HS-27A (cell line): ENCODE measurements at regions not wholly inside any gene's neighbourhood (a gene's known extent, or its start where the extent isn't known, plus 50 kb on each side); places are given as distances from the start of the nearest gene placed in this dataset.
"Not testable (repeated sequence)": the region's sequence is repeated elsewhere in the genome, so short reads cannot be mapped to it uniquely, and the experiment has no call there.

Experiments used
- DNase-seq: peaks from one replicate; pipeline ENCODE4 v3.0.0-alpha.2; 2012; ENCODE audit warnings: low read depth, missing footprints

GRCh38 chr2:128660836-128661235, 342.2 kb upstream of the HS6ST1 start:
- DNase-seq = no peak

- no peak for DNase-seq
Measured at GRCh38 chr2:128661311-128661710, 342.6 kb upstream of the HS6ST1 start.

- DNase-seq = no peak
Measured at GRCh38 chr2:128662051-128662471, 343.4 kb upstream of the HS6ST1 start.

DNA sequence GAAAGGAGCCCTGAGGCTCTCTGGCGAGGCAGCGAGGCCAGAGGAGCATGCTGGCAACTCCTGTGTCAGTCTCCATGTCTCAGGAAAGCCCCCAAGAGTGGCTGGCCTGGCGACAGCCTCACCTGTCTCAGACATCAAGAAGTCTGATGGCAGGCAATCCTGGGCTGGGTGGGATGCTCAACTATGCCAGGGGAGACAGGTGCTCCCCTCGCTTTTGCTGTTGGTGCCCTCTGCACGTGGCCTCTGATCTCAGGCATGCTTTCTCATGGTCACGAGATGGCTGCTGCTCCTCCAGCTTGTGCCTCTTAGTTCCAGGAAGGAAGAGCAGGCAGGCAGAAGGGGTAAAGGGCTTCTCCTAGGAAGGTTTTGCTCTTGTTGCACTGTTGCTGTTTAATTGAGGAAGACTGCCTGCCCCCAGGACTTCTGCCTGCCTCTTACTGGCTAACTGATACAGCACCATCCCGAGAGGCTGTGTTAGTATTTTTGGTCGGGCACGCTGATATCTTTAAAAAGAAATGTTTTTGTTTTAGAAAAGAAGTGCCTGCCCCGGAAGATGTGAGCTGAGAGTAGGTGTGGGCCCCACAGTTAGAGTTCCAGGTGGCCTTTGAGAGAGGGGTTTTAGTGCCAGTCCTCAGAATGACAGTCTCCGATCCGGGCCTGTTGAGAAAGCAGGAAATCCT, 344.8 kb upstream of the HS6ST1 start:
- no peak for DNase-seq

- DNase-seq = no peak
Measured at GRCh38 chr2:128664499-128664971, 345.9 kb upstream of the HS6ST1 start.

- no peak for DNase-seq
Measured at GRCh38 chr2:128665113-128665512, 346.4 kb upstream of the HS6ST1 start.

DNA sequence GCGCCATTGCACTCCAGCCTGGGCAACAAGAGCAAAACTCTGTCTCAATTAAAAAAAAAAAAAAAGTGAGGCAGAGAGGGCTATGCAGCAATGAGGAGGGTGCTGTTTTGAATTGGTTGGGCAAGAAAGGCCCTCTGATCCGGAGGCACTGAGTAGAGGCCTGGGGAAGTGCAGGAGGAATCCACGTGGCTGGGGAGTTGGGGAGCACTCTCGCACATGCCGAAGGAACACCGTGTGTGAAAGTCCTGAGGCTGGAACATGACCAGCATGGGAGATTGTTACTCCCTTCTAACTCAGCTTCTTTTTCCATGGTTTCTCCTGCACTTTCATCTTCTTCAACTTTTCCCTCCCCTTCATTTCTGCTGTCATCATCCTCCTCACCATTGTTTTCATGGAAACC, 347.9 kb upstream of the HS6ST1 start:
- DNase-seq = no peak

GRCh38 chr2:128667391-128667790, 348.7 kb upstream of the HS6ST1 start:
- DNase-seq = no peak

GRCh38 chr2:128668946-128669345, 350.3 kb upstream of the HS6ST1 start:
- no peak for DNase-seq

GRCh38 chr2:128670066-128670465, 351.4 kb upstream of the HS6ST1 start:
- no peak for DNase-seq

GRCh38 chr2:128671981-128672757, 353.5 kb upstream of the HS6ST1 start:
- not testable (repeated sequence) for DNase-seq

- not testable (repeated sequence) for DNase-seq
Measured at GRCh38 chr2:128679680-128680079, 361.0 kb upstream of the HS6ST1 start.

- DNase-seq = no peak
Measured at GRCh38 chr2:128681507-128681906, 362.8 kb upstream of the HS6ST1 start.

GRCh38 chr2:128682266-128682665, 363.6 kb upstream of the HS6ST1 start:
- no peak for DNase-seq

GRCh38 chr2:128682729-128683284, 364.1 kb upstream of the HS6ST1 start:
- DNase-seq = no peak

GRCh38 chr2:128684523-128684922, 365.9 kb upstream of the HS6ST1 start:
- no peak for DNase-seq

GRCh38 chr2:128685841-128686496, 367.3 kb upstream of the HS6ST1 start:
- no peak for DNase-seq

GRCh38 chr2:128686497-128686859, 367.8 kb upstream of the HS6ST1 start:
- DNase-seq = no peak

DNA sequence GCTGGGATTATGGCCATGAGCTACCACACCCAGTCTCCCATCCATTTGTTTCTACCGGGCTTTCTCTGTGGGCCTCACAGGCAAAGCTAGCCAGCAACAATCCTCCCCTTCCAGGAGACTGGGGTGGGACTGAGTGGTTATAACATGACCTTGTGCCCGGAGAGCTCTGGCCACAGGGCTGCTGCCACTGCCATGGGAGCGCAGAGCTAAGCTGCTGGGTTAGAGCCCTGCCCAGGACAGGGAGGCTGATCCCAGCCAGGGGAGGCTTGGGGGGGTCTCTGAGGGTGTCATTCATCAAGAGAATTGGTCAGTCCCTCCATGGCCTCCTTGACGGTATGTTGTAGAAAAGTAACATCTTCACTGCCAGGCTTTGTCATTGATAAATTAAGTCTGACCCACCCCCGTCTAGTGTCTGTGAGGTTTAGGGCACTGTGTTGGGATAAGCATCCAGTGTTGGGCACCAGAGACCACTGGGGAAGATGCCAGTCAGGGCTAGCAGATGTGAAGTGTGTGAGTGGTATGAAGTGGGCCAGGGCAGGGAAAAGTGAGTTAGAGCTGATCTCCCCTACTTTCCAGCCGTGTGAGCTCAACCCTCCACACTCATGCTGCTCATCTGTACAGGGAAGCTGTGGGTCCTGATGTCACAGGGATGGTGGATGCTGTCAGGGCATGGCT, 368.4 kb upstream of the HS6ST1 start:
- no peak for DNase-seq

- no peak for DNase-seq
Measured at GRCh38 chr2:128687565-128687964, 368.9 kb upstream of the HS6ST1 start.

DNA sequence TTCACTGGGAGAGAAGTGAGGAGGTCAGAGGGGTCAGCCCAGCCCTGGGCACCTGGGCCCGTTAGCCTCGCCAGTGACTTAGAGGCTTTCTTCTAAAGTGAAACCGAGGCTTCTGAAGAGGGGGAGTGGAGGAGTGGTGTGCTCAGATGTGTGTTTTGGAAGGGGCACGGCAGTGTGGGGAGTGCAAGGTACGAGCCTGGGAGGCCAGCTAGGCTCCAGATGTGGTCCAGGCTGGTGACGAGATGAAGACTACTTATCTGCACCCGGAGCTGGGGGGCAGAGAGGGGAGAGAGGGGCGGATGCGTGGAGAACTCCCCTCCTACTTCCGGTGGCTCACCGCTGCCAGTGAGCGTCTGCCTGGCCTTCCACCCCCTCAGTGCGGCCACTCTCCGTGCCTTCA, 371.3 kb upstream of the HS6ST1 start:
- no peak for DNase-seq

GRCh38 chr2:128690431-128690830, 371.8 kb upstream of the HS6ST1 start:
- no peak for DNase-seq
